ENCODE measurements at regions not wholly inside any gene's neighbourhood (a gene's known extent, or its start where the extent isn't known, plus 50 kb on each side); places are given as distances from the start of the nearest gene placed in this dataset.

DNA sequence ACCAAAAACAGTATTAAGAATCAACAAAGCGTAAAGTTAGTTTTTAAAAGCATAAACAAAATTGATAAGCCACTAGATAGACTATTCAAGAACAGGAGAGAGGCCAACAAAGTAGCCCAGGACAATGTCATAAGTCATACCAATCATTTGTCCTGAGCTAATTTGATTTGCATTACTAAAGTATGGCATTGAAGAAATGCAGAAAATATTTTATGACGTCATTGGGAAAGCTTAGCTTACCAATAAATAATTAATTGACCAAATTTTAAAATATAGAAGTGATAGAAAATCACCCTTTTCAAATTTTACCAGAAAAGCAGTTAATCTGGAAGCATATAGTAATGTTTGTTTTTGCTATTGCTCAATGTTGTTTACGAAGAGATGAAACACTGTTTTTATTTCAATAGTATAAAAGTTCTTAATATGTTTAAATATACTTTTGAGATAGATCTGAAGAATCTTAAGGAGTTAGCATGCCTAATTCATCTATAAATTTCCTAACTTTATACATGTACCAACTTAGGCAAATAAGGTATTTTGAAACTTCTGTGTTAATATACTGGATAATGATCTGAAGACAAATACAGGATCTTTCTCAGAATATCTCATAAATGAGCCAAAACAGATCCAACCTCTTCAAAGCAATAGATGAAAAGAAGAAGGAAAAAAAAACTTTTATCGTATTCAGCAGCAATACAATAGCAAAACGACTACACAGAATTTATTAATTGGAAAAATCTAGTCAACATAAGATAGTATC is 1118.5 kb downstream of the SLC16A7 start (continued):
- no peak for TF ChIP-seq TCF7L2 (IDR thresholded peaks at IDR 0.05; ENCODE audit: borderline replicate concordance, extremely low read depth, insufficient read depth, insufficient read length)
- TF ChIP-seq CBX3 (IDR thresholded peaks at IDR 0.05; ENCODE audit: low read depth): no peak
- TF ChIP-seq, protein P1, sequence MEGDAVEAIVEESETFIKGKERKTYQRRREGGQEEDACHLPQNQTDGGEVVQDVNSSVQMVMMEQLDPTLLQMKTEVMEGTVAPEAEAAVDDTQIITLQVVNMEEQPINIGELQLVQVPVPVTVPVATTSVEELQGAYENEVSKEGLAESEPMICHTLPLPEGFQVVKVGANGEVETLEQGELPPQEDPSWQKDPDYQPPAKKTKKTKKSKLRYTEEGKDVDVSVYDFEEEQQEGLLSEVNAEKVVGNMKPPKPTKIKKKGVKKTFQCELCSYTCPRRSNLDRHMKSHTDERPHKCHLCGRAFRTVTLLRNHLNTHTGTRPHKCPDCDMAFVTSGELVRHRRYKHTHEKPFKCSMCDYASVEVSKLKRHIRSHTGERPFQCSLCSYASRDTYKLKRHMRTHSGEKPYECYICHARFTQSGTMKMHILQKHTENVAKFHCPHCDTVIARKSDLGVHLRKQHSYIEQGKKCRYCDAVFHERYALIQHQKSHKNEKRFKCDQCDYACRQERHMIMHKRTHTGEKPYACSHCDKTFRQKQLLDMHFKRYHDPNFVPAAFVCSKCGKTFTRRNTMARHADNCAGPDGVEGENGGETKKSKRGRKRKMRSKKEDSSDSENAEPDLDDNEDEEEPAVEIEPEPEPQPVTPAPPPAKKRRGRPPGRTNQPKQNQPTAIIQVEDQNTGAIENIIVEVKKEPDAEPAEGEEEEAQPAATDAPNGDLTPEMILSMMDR (IDR thresholded peaks at IDR 0.05 in 2 of 3, conservative IDR thresholded peaks at IDR 0.05 in 1 of 3; ENCODE audit: borderline replicate concordance in 1 of 3, insufficient read depth in 1 of 3, low read depth in 2 of 3, low read length in 2 of 3): no peak
- TF ChIP-seq, protein P2, sequence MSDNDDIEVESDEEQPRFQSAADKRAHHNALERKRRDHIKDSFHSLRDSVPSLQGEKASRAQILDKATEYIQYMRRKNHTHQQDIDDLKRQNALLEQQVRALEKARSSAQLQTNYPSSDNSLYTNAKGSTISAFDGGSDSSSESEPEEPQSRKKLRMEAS (IDR thresholded peaks at IDR 0.05): no peak
- TF ChIP-seq ZFX (IDR thresholded peaks at IDR 0.05): no peak

DNA sequence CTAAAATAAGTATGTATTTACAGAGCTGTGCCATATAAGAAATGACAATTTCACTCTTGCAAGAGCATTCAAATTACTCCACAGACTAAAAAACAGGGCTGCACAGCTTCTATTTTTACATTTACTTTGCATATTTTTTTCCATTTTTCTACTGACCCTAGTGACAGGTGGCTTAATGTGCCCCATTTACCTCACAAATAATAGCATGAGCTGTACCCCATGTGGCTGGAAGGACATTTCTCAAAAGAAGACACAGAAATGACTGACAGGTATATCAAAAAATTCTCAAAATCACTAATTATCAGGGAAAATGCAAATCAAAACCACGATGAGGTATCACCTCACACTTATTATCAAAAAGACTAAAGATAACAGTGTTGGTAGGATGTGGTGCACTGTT is 1128.6 kb downstream of the SLC16A7 start:
- Histone ChIP-seq H3K9me2 (ENCODE audit: insufficient read depth) (no peaks in the 10 kb centered on the region), H3K36me3 (ENCODE audit: control insufficient read depth in 1 of 2, insufficient read depth in 2 of 2, low read length in 2 of 2) (no peaks in the 10 kb centered on the region), H3K9ac (ENCODE audit: low read length) (no peak overlapping the region), H3K4me3 (replicated peaks in 1 of 2; ENCODE audit: low read depth in 1 of 2, low read length in 2 of 2) (no peak overlapping the region), H3K4me1 (ENCODE audit: control insufficient read depth in 1 of 2, insufficient read depth in 2 of 2, low read length in 2 of 2) (no peaks in the 10 kb centered on the region), H3K9me3 (ENCODE audit: control insufficient read depth in 1 of 2, insufficient read depth in 1 of 2, low read depth in 1 of 2, low read length in 2 of 2) (no peaks in the 10 kb centered on the region), H3K27ac (ENCODE audit: low read depth, low read length) (no peak overlapping the region), H3K4me2 (ENCODE audit: low read length) (no peak overlapping the region), H2AFZ (ENCODE audit: low read depth, low read length, poor library complexity, severe bottlenecking) (no peak overlapping the region), H3K27me3 (ENCODE audit: insufficient read depth, low read length) (no peaks in the 10 kb centered on the region), H4K20me1 (ENCODE audit: insufficient read depth) (no peaks in the 10 kb centered on the region), H3K79me2 (ENCODE audit: insufficient read depth, low read length) (no peaks in the 10 kb centered on the region)
- RAD21 ChIA-PET (ENCODE audit: low non-redundant PET in 1 of 2, low total read pairs in 2 of 2, uncharacterized antibody in 2 of 2, unreplicated experiment in 2 of 2): no interaction called here
- intact Hi-C loops (cut with micrococcal nuclease): no loop called here
- no TSS peak for BruUV-seq (replicated peaks)
- TF ChIP-seq YY1 (IDR thresholded peaks at IDR 0.05; ENCODE audit: extremely low read depth, insufficient replicate concordance, low read depth, low read length): no peak
- no peak for TF ChIP-seq POLR2AphosphoS5 (IDR thresholded peaks at IDR 0.05; ENCODE audit: low read depth, low read length)
- TF ChIP-seq ELF1 (IDR thresholded peaks at IDR 0.05; ENCODE audit: borderline replicate concordance, low read depth): no peak
- TF ChIP-seq, protein P2 (IDR thresholded peaks at IDR 0.05): no peak
- DNase-seq (ENCODE audit: low read depth, low spot score) (no peak), ATAC-seq (no peak)
- POLR2A ChIA-PET: no interaction called here
- CTCF ChIA-PET: no interaction called here
